GM21576 (cell line): ENCODE measurements at regions not wholly inside any gene's neighbourhood (a gene's known extent, or its start where the extent isn't known, plus 50 kb on each side); places are given as distances from the start of the nearest gene placed in this dataset.

Source experiments
- ATAC-seq: cut with Tn5 transposase; IDR thresholded peaks from one replicate; pipeline ENCODE4 v1.9.1; 2021; ENCODE audit warnings: mild to moderate bottlenecking, moderate library complexity; ENCODE audit not compliant: unreplicated experiment

GRCh38 chr4:163948920-163949455 is 454.5 kb downstream of the TMA16 start:
- no peak for ATAC-seq

- ATAC-seq, result no peak
Measured at GRCh38 chr4:163949976-163950601, 455.6 kb downstream of the TMA16 start.

GRCh38 chr4:163955288-163955687 is 460.8 kb downstream of the TMA16 start:
- no peak for ATAC-seq

- ATAC-seq, result no peak
Measured at GRCh38 chr4:163958751-163959150, 464.3 kb downstream of the TMA16 start.

- ATAC-seq, result no peak
Measured at GRCh38 chr4:163959932-163960331, 465.4 kb downstream of the TMA16 start.

GRCh38 chr4:163966612-163967011 is 472.1 kb downstream of the TMA16 start:
- no peak for ATAC-seq

- ATAC-seq, result peak; percentile 61
Measured at GRCh38 chr4:163967263-163967662, 472.8 kb downstream of the TMA16 start.

GRCh38 chr4:163967710-163968109 is 473.2 kb downstream of the TMA16 start:
- ATAC-seq, result no peak

GRCh38 chr4:163969291-163969690 is 474.8 kb downstream of the TMA16 start:
- ATAC-seq, result no peak

GRCh38 chr4:163976588-163976987 is 482.1 kb downstream of the TMA16 start:
- ATAC-seq, result no peak

- no peak for ATAC-seq
Measured at GRCh38 chr4:163988391-163988790, 493.9 kb downstream of the TMA16 start.

GRCh38 chr4:163988865-163989264 is 494.4 kb downstream of the TMA16 start:
- no peak for ATAC-seq

- no peak for ATAC-seq
Measured at GRCh38 chr4:163991298-163991865, 496.9 kb downstream of the TMA16 start.

GRCh38 chr4:164009435-164009834 is 514.9 kb downstream of the TMA16 start:
- ATAC-seq, result no peak

GRCh38 chr4:164011791-164012190 is 517.3 kb downstream of the TMA16 start:
- no peak for ATAC-seq

- ATAC-seq, result no peak
Measured at GRCh38 chr4:164012396-164013027, 518.0 kb downstream of the TMA16 start.

GRCh38 chr4:164021947-164022346 is 527.5 kb downstream of the TMA16 start:
- no peak for ATAC-seq

GRCh38 chr4:164023214-164023613 is 528.7 kb downstream of the TMA16 start:
- ATAC-seq, result no peak

GRCh38 chr4:164027805-164028204 is 533.3 kb downstream of the TMA16 start:
- ATAC-seq, result no peak

- ATAC-seq, result no peak
Measured at GRCh38 chr4:164039482-164039881, 545.0 kb downstream of the TMA16 start.

GRCh38 chr4:164056426-164057142 is 562.1 kb downstream of the TMA16 start:
- ATAC-seq, result no peak
